Mesendoderm (in vitro differentiated cells): ENCODE measurements at regions not wholly inside any gene's neighbourhood (a gene's known extent, or its start where the extent isn't known, plus 50 kb on each side); places are given as distances from the start of the nearest gene placed in this dataset.
"Not testable (repeated sequence)": the region's sequence is repeated elsewhere in the genome, so short reads cannot be mapped to it uniquely, and the experiment has no call there.

Experiments used
- DNase-seq: peaks from one replicate; pipeline ENCODE4 v3.0.0; 2013
- H2AK5ac ChIP-seq: 2 replicates; pipeline ENCODE4 v1.6.1; 2013; ENCODE audit warnings: low read length, inconsistent platforms
- H2BK120ac ChIP-seq: 2 replicates; pipeline ENCODE4 v1.6.1; 2013; ENCODE audit warnings: low read depth, mild to moderate bottlenecking, low read length, moderate library complexity, mixed read lengths
- H2BK15ac ChIP-seq: replicated peaks from 2 replicates; pipeline ENCODE4 v1.6.1; 2013; ENCODE audit warnings: low read depth, mild to moderate bottlenecking, moderate library complexity
- H2BK5ac ChIP-seq: 2 replicates; pipeline ENCODE4 v1.6.1; 2013; ENCODE audit warnings: low read length, inconsistent platforms
- H3K18ac ChIP-seq: 2 replicates; pipeline ENCODE4 v1.6.1; 2013; ENCODE audit warnings: mild to moderate bottlenecking, low read length, mixed read lengths
- H3K23ac ChIP-seq: one replicate; pipeline ENCODE4 v1.6.1; 2013; ENCODE audit warnings: low read length
- H3K27ac ChIP-seq: 2 replicates; pipeline ENCODE4 v1.5.1; 2013; ENCODE audit warnings: low read depth, mild to moderate bottlenecking, inconsistent platforms, low read length, moderate library complexity
- H3K27me3 ChIP-seq: 2 replicates; pipeline ENCODE4 v1.6.1; 2013; ENCODE audit warnings: low read length, control low read depth, mild to moderate bottlenecking, inconsistent platforms; ENCODE audit not compliant: insufficient read depth, poor library complexity
- H3K36me3 ChIP-seq: 2 replicates; pipeline ENCODE4 v1.6.1; 2013; ENCODE audit warnings: low read length, inconsistent platforms; ENCODE audit not compliant: control insufficient read depth, insufficient read depth
- H3K4ac ChIP-seq: one replicate; pipeline ENCODE4 v1.6.1; 2013; ENCODE audit warnings: low read depth, mild to moderate bottlenecking, low read length, moderate library complexity
- H3K4me1 ChIP-seq: 2 replicates; pipeline ENCODE4 v1.6.1; 2013; ENCODE audit warnings: low read depth, low read length, inconsistent platforms; ENCODE audit not compliant: control insufficient read depth
- H3K4me2 ChIP-seq: 2 replicates; pipeline ENCODE4 v1.6.1; 2013; ENCODE audit warnings: low read length
- H3K4me3 ChIP-seq: 2 replicates; pipeline ENCODE4 v1.5.1; 2013; ENCODE audit warnings: mild to moderate bottlenecking, low read length
- H3K56ac ChIP-seq: one replicate; pipeline ENCODE4 v1.6.1; 2013; ENCODE audit warnings: low read length
- H3K79me1 ChIP-seq: 2 replicates; pipeline ENCODE4 v1.6.1; 2013; ENCODE audit warnings: low read length, inconsistent platforms
- H3K79me2 ChIP-seq: 2 replicates; pipeline ENCODE4 v1.6.1; 2013; ENCODE audit warnings: mild to moderate bottlenecking, low read length; ENCODE audit not compliant: control insufficient read depth, insufficient read depth
- H3K9ac ChIP-seq: 2 replicates; pipeline ENCODE4 v1.6.1; 2013; ENCODE audit warnings: low read length, inconsistent platforms
- H4K5ac ChIP-seq: one replicate; pipeline ENCODE4 v1.6.1; 2013; ENCODE audit warnings: low read length
- H4K8ac ChIP-seq: one replicate; pipeline ENCODE4 v1.6.1; 2013; ENCODE audit warnings: low read depth, mild to moderate bottlenecking, control low read depth, low read length, moderate library complexity
- WGBS: extraction: QIAGEN DNeasy Blood & Tissue Kit; methylation state at CpG from one replicate; pipeline ENCODE4 v1.1.7; 2013; ENCODE audit warnings: low lambda C conversion rate, missing lambda C conversion rate; ENCODE audit not compliant: insufficient coverage; ENCODE audit errors: extremely low coverage; 5-methylcytosine and 5-hydroxymethylcytosine counted together

- no peak overlapping the region for H4K8ac ChIP-seq
- H3K79me1 ChIP-seq, result no peaks in the 10 kb centered on the region
- no peak overlapping the region for H3K27ac ChIP-seq
- H3K4me1 ChIP-seq, result no peaks in the 10 kb centered on the region
- no peak overlapping the region for H3K4me2 ChIP-seq
- no peak overlapping the region for H3K4ac ChIP-seq
- DNase-seq, result peak; percentile 26
- 100% methylated on average over 1 of the region's 5 CpGs for WGBS
- H3K27me3 ChIP-seq, result no peaks in the 10 kb centered on the region
- no peaks in the 10 kb centered on the region for H3K79me2 ChIP-seq
- H3K56ac ChIP-seq, result no peak overlapping the region
- no peak overlapping the region for H2BK15ac ChIP-seq
- no peak overlapping the region for H2BK5ac ChIP-seq
- H3K9ac ChIP-seq, result no peak overlapping the region
- no peak overlapping the region for H3K4me3 ChIP-seq
- H2BK120ac ChIP-seq, result no peak overlapping the region
- H3K36me3 ChIP-seq, result no peaks in the 10 kb centered on the region
- H3K18ac ChIP-seq, result no peak overlapping the region
- H2AK5ac ChIP-seq, result no peak overlapping the region
- no peak overlapping the region for H3K23ac ChIP-seq
- no peak overlapping the region for H4K5ac ChIP-seq
Measured at GRCh38 chr4:84126061-84126787, 372.9 kb downstream of the NKX6-1 start.

GRCh38 chr4:84110040-84110439 lies 389.1 kb downstream of the NKX6-1 start:
- Histone ChIP-seq H3K4ac (no peak overlapping the region), H3K4me1 (no peaks in the 10 kb centered on the region), H3K9ac (no peak overlapping the region), H3K36me3 (no peaks in the 10 kb centered on the region), H4K5ac (no peak overlapping the region), H3K4me2 (no peak overlapping the region), H3K79me2 (no peaks in the 10 kb centered on the region), H2AK5ac (no peak overlapping the region), H3K79me1 (no peaks in the 10 kb centered on the region), H4K8ac (no peak overlapping the region), H3K4me3 (no peak overlapping the region), H3K23ac (no peak overlapping the region), H2BK120ac (no peak overlapping the region), H3K56ac (no peak overlapping the region), H2BK15ac (no peak overlapping the region), H3K27me3 (no peaks in the 10 kb centered on the region), H2BK5ac (no peak overlapping the region), H3K18ac (no peak overlapping the region), H3K27ac (no peak overlapping the region)
- no CpG with 5 or more reads among the region's 1 CpG for WGBS
- DNase-seq, result no peak

GRCh38 chr4:84101653-84102625 lies 397.2 kb downstream of the NKX6-1 start:
- not testable (repeated sequence) for H3K9ac ChIP-seq, H2BK120ac ChIP-seq, DNase-seq, H4K5ac ChIP-seq, H3K23ac ChIP-seq, H3K79me2 ChIP-seq, H3K36me3 ChIP-seq, H3K4me2 ChIP-seq, H3K27ac ChIP-seq, H3K18ac ChIP-seq, H3K4ac ChIP-seq, H3K56ac ChIP-seq, H2BK5ac ChIP-seq, H3K79me1 ChIP-seq, H2AK5ac ChIP-seq, H3K27me3 ChIP-seq, H2BK15ac ChIP-seq, H3K4me3 ChIP-seq, H4K8ac ChIP-seq, H3K4me1 ChIP-seq
- WGBS, result no CpG with 5 or more reads among the region's 9 CpGs

GRCh38 chr4:84100071-84100470 lies 399.0 kb downstream of the NKX6-1 start:
- Histone ChIP-seq H3K9ac (no peak overlapping the region), H3K4me1 (no peaks in the 10 kb centered on the region), H4K5ac (no peak overlapping the region), H3K79me1 (no peaks in the 10 kb centered on the region), H3K56ac (no peak overlapping the region), H3K23ac (no peak overlapping the region), H2AK5ac (no peak overlapping the region), H3K4ac (no peak overlapping the region), H3K4me3 (no peak overlapping the region), H3K27me3 (no peaks in the 10 kb centered on the region), H3K36me3 (no peaks in the 10 kb centered on the region), H3K79me2 (no peaks in the 10 kb centered on the region), H2BK15ac (no peak overlapping the region), H3K27ac (no peak overlapping the region), H3K4me2 (no peak overlapping the region), H2BK5ac (no peak overlapping the region), H4K8ac (no peak overlapping the region), H3K18ac (no peak overlapping the region), H2BK120ac (no peak overlapping the region)
- no peak for DNase-seq
- WGBS, result no CpG with 5 or more reads among the region's 4 CpGs

GRCh38 chr4:84099599-84099998 lies 399.5 kb downstream of the NKX6-1 start:
- Histone ChIP-seq H3K56ac (no peak overlapping the region), H3K27me3 (no peaks in the 10 kb centered on the region), H4K5ac (no peak overlapping the region), H3K23ac (no peak overlapping the region), H2BK5ac (no peak overlapping the region), H3K27ac (no peak overlapping the region), H3K4me3 (no peak overlapping the region), H3K79me1 (no peaks in the 10 kb centered on the region), H2BK120ac (no peak overlapping the region), H3K36me3 (no peaks in the 10 kb centered on the region), H3K79me2 (no peaks in the 10 kb centered on the region), H3K9ac (no peak overlapping the region), H4K8ac (no peak overlapping the region), H3K4me2 (no peak overlapping the region), H2AK5ac (no peak overlapping the region), H3K4me1 (no peaks in the 10 kb centered on the region), H3K4ac (no peak overlapping the region), H2BK15ac (no peak overlapping the region), H3K18ac (no peak overlapping the region)
- no CpG with 5 or more reads among the region's 2 CpGs for WGBS
- peak; percentile 72 for DNase-seq
